ENCODE measurements at regions not wholly inside any gene's neighbourhood (a gene's known extent, or its start where the extent isn't known, plus 50 kb on each side); places are given as distances from the start of the nearest gene placed in this dataset.

- no peak overlapping the region for H3K27ac ChIP-seq
- TF ChIP-seq CTCF (conservative IDR thresholded peaks at IDR 0.05) (no peak), ZFX (IDR thresholded peaks at IDR 0.05) (no peak)
These were observed 182.1 kb downstream of the TFCP2L1 start for GRCh38 chr2:121102941-121103340.

GRCh38 chr2:121103960-121104359 lies 181.0 kb downstream of the TFCP2L1 start:
- H3K27ac ChIP-seq: no peak overlapping the region
- no peak for TF ChIP-seq ZFX (IDR thresholded peaks at IDR 0.05)
- TF ChIP-seq CTCF (conservative IDR thresholded peaks at IDR 0.05): no peak

GRCh38 chr2:121104721-121105141 lies 180.3 kb downstream of the TFCP2L1 start:
- TF ChIP-seq CTCF (conservative IDR thresholded peaks at IDR 0.05): no peak
- TF ChIP-seq ZFX (IDR thresholded peaks at IDR 0.05): no peak
- H3K27ac ChIP-seq: no peak overlapping the region

GRCh38 chr2:121110924-121111323 lies 174.1 kb downstream of the TFCP2L1 start:
- TF ChIP-seq ZFX (IDR thresholded peaks at IDR 0.05): no peak
- no peak for TF ChIP-seq CTCF (conservative IDR thresholded peaks at IDR 0.05)

GRCh38 chr2:121118951-121119350 lies 166.1 kb downstream of the TFCP2L1 start:
- TF ChIP-seq ZFX (IDR thresholded peaks at IDR 0.05): no peak

More at GRCh38 chr2:121110924-121111323, 174.1 kb downstream of the TFCP2L1 start:
- H3K27ac ChIP-seq: no peak overlapping the region

GRCh38 chr2:121120411-121120810 lies 164.6 kb downstream of the TFCP2L1 start:
- no peak overlapping the region for H3K27ac ChIP-seq
- no peak for TF ChIP-seq ZFX (IDR thresholded peaks at IDR 0.05)
- TF ChIP-seq CTCF (conservative IDR thresholded peaks at IDR 0.05): no peak

More at GRCh38 chr2:121118951-121119350, 166.1 kb downstream of the TFCP2L1 start:
- no peak overlapping the region for H3K27ac ChIP-seq

- TF ChIP-seq ZFX (IDR thresholded peaks at IDR 0.05) (no peak), CTCF (conservative IDR thresholded peaks at IDR 0.05) (no peak)
- H3K27ac ChIP-seq: no peak overlapping the region
These were observed 164.0 kb downstream of the TFCP2L1 start for GRCh38 chr2:121120991-121121390.

- no peak overlapping the region for H3K27ac ChIP-seq
- no peak for TF ChIP-seq CTCF (conservative IDR thresholded peaks at IDR 0.05)
- no peak for TF ChIP-seq ZFX (IDR thresholded peaks at IDR 0.05)
These were observed 163.3 kb downstream of the TFCP2L1 start for GRCh38 chr2:121121661-121122060.

Data from C4-2B (cell line).